HG03066 (cell line): ENCODE measurements at regions not wholly inside any gene's neighbourhood (a gene's known extent, or its start where the extent isn't known, plus 50 kb on each side); places are given as distances from the start of the nearest gene placed in this dataset.

ENCODE experiments used
- ATAC-seq: cut with Tn5 transposase; IDR thresholded peaks from one replicate; pipeline ENCODE4 v1.9.1; 2021; ENCODE audit warnings: low read depth; ENCODE audit not compliant: unreplicated experiment

- ATAC-seq: no peak
These were observed 295.9 kb downstream of the PSAT1 start for GRCh38 chr9:78592811-78593210.

- no peak for ATAC-seq
These were observed 298.4 kb downstream of the PSAT1 start for GRCh38 chr9:78595200-78595945.

GRCh38 chr9:78596346-78596745, 299.4 kb downstream of the PSAT1 start:
- no peak for ATAC-seq

GRCh38 chr9:78598120-78598519, 301.2 kb downstream of the PSAT1 start:
- ATAC-seq: no peak

- no peak for ATAC-seq
These were observed 303.0 kb downstream of the PSAT1 start for GRCh38 chr9:78599926-78600325.

GRCh38 chr9:78601957-78602565, 305.1 kb downstream of the PSAT1 start:
- ATAC-seq: no peak

GRCh38 chr9:78605041-78606000, 308.4 kb downstream of the PSAT1 start:
- ATAC-seq: no peak

- no peak for ATAC-seq
These were observed 309.1 kb downstream of the PSAT1 start for GRCh38 chr9:78606001-78606379.

- no peak for ATAC-seq
These were observed 310.9 kb downstream of the PSAT1 start for GRCh38 chr9:78607853-78608252.

- no peak for ATAC-seq
These were observed 312.5 kb downstream of the PSAT1 start for GRCh38 chr9:78609450-78609849.

GRCh38 chr9:78612091-78612490, 315.2 kb downstream of the PSAT1 start:
- no peak for ATAC-seq

- ATAC-seq: no peak
These were observed 316.1 kb downstream of the PSAT1 start for GRCh38 chr9:78613006-78613405.

GRCh38 chr9:78614892-78615291, 318.0 kb downstream of the PSAT1 start:
- no peak for ATAC-seq

- ATAC-seq: no peak
These were observed 318.4 kb downstream of the PSAT1 start for GRCh38 chr9:78615372-78615771.

- ATAC-seq: no peak
These were observed 321.8 kb downstream of the PSAT1 start for GRCh38 chr9:78618735-78619134.

GRCh38 chr9:78620303-78620702, 323.4 kb downstream of the PSAT1 start:
- ATAC-seq: no peak

GRCh38 chr9:78620764-78621163, 323.8 kb downstream of the PSAT1 start:
- ATAC-seq: no peak

GRCh38 chr9:78622126-78622525, 325.2 kb downstream of the PSAT1 start:
- no peak for ATAC-seq

GRCh38 chr9:78626971-78627370, 330.0 kb downstream of the PSAT1 start:
- ATAC-seq: no peak

GRCh38 chr9:78630966-78631365, 334.0 kb downstream of the PSAT1 start:
- no peak for ATAC-seq

GRCh38 chr9:78640728-78641127, 343.8 kb downstream of the PSAT1 start:
- ATAC-seq: no peak
